ENCODE measurements at regions not wholly inside any gene's neighbourhood (a gene's known extent, or its start where the extent isn't known, plus 50 kb on each side); places are given as distances from the start of the nearest gene placed in this dataset.
"Not testable (repeated sequence)": the region's sequence is repeated elsewhere in the genome, so short reads cannot be mapped to it uniquely, and the experiment has no call there.

DNA sequence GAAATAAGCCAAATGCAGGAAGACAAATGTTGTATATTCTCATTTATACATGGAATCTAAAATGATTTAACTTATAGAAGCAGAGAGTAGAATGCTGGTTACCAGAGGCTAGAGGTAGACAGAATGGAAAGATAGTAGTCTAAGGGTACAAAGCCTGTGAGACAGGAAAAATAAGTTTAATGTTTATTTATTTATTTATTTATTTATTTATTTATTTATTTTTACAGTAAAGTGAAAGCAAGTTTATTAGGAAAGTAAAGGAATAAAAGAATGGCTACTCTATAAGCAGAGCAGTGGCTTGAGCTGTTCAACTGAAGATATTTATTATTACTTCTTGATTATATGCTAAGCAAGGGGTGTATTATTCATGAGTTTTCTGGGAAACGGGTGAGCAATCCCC, 203.2 kb downstream of the LAS1L start:
- DNase-seq (ENCODE audit: low read depth) = no peak

GRCh38 chrX:65300104-65300809, 234.3 kb downstream of the LAS1L start:
- no peak for DNase-seq (ENCODE audit: low read depth)

DNA sequence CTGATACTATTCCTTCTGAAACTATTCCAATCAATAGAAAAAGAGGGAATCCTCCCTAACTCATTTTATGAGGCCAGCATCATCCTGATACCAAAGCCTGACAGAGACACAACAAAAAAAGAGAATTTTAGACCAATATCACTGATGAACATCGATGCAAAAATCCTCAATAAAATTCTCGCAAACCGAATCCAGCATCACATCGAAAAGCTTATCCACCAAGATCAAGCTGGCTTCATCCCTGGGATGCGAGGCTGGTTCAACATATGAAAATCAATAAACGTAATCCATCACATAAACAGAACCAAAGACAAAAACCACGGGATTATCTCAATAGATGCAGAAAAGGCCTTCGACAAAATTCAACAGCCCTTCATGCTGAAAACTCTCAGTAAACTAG, 251.7 kb downstream of the LAS1L start:
- DNase-seq (ENCODE audit: low read depth) = not testable (repeated sequence)

- DNase-seq (ENCODE audit: low read depth) = no peak
Observed at GRCh38 chrX:65273152-65273551, 261.4 kb downstream of the LAS1L start.

GRCh38 chrX:65266482-65266881, 268.1 kb downstream of the LAS1L start:
- DNase-seq (ENCODE audit: low read depth) = no peak

DNA sequence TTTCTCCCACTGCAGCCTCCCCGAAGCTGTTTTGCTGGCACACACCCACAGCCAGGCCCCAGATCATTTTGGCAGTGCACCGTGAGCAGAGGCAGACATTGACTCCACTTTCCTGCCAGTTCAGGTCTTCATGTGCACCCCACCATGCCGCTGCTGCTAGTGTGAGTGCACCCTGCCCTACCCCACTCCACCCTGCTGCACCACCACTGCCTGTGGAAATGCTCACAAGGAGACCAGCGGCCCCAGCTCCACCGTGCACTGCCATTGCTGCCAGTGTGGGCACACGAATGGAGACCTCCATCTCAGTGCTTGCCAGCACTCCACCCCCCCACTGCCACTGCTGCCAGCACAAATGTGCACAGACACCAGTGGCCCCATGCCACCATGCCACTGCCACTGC, 277.6 kb upstream of the ZC4H2 start:
- DNase-seq (ENCODE audit: low read depth) = no peak

DNA sequence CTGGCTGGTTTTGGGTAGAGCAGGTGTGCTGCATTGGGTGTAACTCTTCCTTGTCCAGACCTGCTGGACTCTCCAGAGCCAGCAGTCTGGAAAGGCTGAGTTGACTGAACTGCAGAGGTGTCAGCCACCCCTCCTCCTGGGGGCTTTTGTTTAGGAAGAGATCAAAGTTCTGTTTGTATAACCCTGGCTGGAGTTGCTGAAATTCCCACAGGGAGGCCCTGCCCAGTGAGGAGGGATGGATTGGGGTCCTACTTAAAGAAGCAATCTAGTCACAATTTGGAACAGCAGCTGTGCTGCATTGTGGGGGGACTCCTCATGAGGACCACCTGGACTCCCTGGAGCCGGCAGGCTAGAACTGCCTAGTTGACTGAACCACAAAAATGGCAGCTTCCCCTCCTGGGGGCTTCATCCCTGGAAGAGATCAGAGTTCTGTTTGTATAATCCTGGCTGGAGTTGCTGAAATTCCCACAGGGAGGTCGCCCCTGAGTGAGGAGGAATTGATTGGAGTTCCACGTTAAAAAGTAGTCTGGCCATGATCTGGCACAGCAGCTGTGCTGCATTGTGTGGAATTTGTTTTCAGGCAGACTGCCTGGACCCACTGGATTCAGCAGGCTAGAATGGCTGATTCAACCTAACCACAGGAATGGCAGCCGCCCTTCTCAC, 264.9 kb upstream of the ZC4H2 start:
- DNase-seq (ENCODE audit: low read depth) = no peak

- no peak for DNase-seq (ENCODE audit: low read depth)
Observed at GRCh38 chrX:65203545-65203944, 227.3 kb upstream of the ZC4H2 start.

DNA sequence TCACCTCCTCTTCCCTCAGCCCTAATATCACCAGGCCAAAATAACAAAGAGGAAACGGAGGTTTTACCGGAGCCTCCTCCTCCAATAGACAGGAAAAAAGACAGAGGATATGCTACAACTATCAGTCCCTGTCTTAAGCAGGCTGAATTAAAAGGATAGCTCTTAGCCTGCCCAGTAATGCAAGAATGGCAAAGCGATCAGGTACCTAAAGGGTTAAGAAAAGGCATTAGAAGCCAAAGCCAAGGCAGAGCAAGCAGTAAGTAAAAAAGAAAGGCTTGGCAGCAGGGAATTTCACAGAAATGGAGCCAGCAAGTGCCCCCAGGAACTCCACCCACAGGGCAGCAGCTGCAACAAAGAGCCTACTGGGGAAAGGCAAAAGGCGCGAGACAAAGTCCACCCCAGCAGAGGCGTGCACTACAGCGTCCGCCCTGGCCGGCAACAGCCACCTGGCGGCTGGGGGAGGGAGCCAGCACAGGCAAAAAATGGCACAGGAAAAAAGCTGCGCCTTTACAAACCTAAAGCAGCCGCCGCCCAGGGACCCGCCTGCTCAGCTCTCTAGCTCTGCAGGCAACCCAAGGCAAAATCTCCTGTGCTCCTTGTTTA, 220.6 kb upstream of the ZC4H2 start:
- no peak for DNase-seq (ENCODE audit: low read depth)

GRCh38 chrX:65195621-65196020, 219.4 kb upstream of the ZC4H2 start:
- DNase-seq (ENCODE audit: low read depth) = no peak

DNA sequence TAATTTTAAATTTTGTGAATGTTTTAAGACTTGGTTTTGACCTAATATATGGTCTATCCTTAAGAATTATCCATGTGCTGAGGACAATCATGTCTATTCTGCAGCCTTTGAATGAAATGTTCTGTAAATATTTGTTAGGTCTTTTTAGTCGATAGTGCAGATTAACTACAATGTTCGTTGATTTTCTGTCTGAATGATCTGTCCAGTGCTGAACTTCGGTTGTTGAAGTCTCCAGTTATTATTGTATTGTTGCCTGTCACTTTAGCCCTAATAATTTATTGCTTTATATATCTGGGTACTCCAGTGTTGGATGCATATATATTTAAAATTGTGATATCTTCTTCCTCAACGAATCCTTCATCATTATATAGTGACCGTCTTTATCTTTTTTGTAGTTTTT, 218.3 kb upstream of the ZC4H2 start:
- no peak for DNase-seq (ENCODE audit: low read depth)

GRCh38 chrX:65163325-65163724, 187.1 kb upstream of the ZC4H2 start:
- not testable (repeated sequence) for DNase-seq (ENCODE audit: low read depth)

- no peak for DNase-seq (ENCODE audit: low read depth)
Observed at GRCh38 chrX:65148232-65148631, 172.0 kb upstream of the ZC4H2 start.

- no peak for DNase-seq (ENCODE audit: low read depth)
Observed at GRCh38 chrX:65136424-65136823, 160.2 kb upstream of the ZC4H2 start.

GRCh38 chrX:65127842-65128241, 151.6 kb upstream of the ZC4H2 start:
- no peak for DNase-seq (ENCODE audit: low read depth)

- DNase-seq (ENCODE audit: low read depth) = no peak
Observed at GRCh38 chrX:65098851-65099250, 122.6 kb upstream of the ZC4H2 start.

GRCh38 chrX:65093658-65094057, 117.4 kb upstream of the ZC4H2 start:
- no peak for DNase-seq (ENCODE audit: low read depth)

GRCh38 chrX:65073233-65073632, 97.0 kb upstream of the ZC4H2 start:
- DNase-seq (ENCODE audit: low read depth) = no peak

GRCh38 chrX:65072590-65072989, 96.3 kb upstream of the ZC4H2 start:
- DNase-seq (ENCODE audit: low read depth) = no peak

DNA sequence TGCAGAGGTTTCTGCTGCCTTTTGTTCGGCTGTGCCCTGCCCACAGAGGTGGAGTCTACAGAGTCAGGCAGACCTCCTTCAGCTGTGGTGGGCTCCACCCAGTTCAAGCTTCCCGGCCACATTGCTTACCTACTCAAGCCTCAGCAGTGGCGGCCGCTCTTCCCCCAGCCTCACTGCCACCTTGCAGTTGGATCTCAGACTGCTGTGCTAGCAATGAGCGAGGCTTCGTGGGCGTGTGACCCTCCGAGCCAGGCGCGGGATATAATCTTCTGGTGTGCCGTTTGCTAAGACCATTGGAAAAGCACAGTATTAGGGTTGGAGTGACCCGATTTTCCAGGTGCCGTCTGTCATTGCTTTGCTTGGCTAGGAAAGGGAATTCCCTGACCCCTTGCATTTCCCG, 82.4 kb upstream of the ZC4H2 start:
- DNase-seq (ENCODE audit: low read depth) = not testable (repeated sequence)

- no peak for DNase-seq (ENCODE audit: low read depth)
Observed at GRCh38 chrX:65045001-65045400, 68.8 kb upstream of the ZC4H2 start.

- DNase-seq (ENCODE audit: low read depth) = no peak
Observed at GRCh38 chrX:65035446-65035770, 59.2 kb upstream of the ZC4H2 start.

GRCh38 chrX:65034668-65035445, 58.6 kb upstream of the ZC4H2 start, which contains the start of gene ZC3H12B:
Gene ZC3H12B, plus strand, starts transcription at chrX:65034826.
- DNase-seq (ENCODE audit: low read depth) = peak; percentile 1
